HepG2 (cell line): ENCODE measurements at regions not wholly inside any gene's neighbourhood (a gene's known extent, or its start where the extent isn't known, plus 50 kb on each side); places are given as distances from the start of the nearest gene placed in this dataset.

Experiments
- ATF1 ChIP-seq: IDR thresholded peaks from 2 replicates; pipeline ENCODE4 v1.6.1; 2016; ENCODE audit warnings: mild to moderate bottlenecking, control low read depth
- BRCA1 ChIP-seq: sonication (generic); formaldehyde crosslinking; IDR thresholded peaks from 2 replicates; pipeline ENCODE4 v1.4.0; 2020; ENCODE audit warnings: missing genetic modification reagents
- CAMTA2 ChIP-seq: sonication (generic); formaldehyde crosslinking; IDR thresholded peaks from 2 replicates; pipeline ENCODE4 v1.4.0; 2020; ENCODE audit warnings: mild to moderate bottlenecking, missing genetic modification reagents, borderline replicate concordance
- CEBPB ChIP-seq: IDR thresholded peaks from 2 replicates; pipeline ENCODE4 v1.6.1; 2011; ENCODE audit warnings: low read depth, low read length, improper control_type of control experiment, borderline replicate concordance
- CTCF ChIP-seq: sonication (generic); formaldehyde crosslinking; IDR thresholded peaks from 2 replicates; pipeline ENCODE4 v1.5.0; 2020; ENCODE audit warnings: mild to moderate bottlenecking, missing genetic modification reagents, moderate library complexity
- ERF ChIP-seq: IDR thresholded peaks from 2 replicates; pipeline ENCODE4 v1.6.1; 2018; ENCODE audit warnings: missing biosample characterization, missing genetic modification reagents
- ETV5 ChIP-seq: IDR thresholded peaks from 2 replicates; pipeline ENCODE4 v1.6.1; 2018; ENCODE audit warnings: missing biosample characterization, missing genetic modification reagents, inconsistent platforms, borderline replicate concordance
- HDAC2 ChIP-seq: sonication (generic); formaldehyde crosslinking; IDR thresholded peaks from 2 replicates; pipeline ENCODE4 v1.4.0; 2020; ENCODE audit warnings: missing genetic modification reagents
- HNRNPH1 ChIP-seq: fragments of 200-400 bp; formaldehyde crosslinking; optimal IDR thresholded peaks from 2 replicates; pipeline ENCODE3; 2017; ENCODE audit warnings: mild to moderate bottlenecking, low read depth, low read length
- KDM5A ChIP-seq: fragments of 200-600 bp; sonication (generic); IDR thresholded peaks from 2 replicates; pipeline ENCODE4 v1.7.0; 2018; ENCODE audit warnings: antibody characterized with exemption, mild to moderate bottlenecking, low read length, borderline replicate concordance
- KMT2B ChIP-seq: IDR thresholded peaks from 2 replicates; pipeline ENCODE4 v1.6.1; 2016; ENCODE audit warnings: missing genetic modification reagents, missing compliant biosample characterization
- MTA3 ChIP-seq: sonication (generic); formaldehyde crosslinking; IDR thresholded peaks from 2 replicates; pipeline ENCODE4 v1.4.0; 2020; ENCODE audit warnings: missing genetic modification reagents
- SP1 ChIP-seq, 2 experiments: fragments of 450-650 bp in 1 of 2; sonication (generic) in 1 of 2; formaldehyde crosslinking in 1 of 2; IDR thresholded peaks; 2 replicates each; pipeline versions ENCODE4 v1.4.0 to v1.6.1; 2016 to 2020; ENCODE audit warnings: missing genetic modification reagents in 1 of 2
- SRF ChIP-seq: IDR thresholded peaks from 2 replicates; pipeline ENCODE4 v1.6.1; 2011; ENCODE audit warnings: mild to moderate bottlenecking, low read depth, low read length, moderate library complexity

GRCh38 chr9:87127543-87127942 is 180.2 kb upstream of the GAS1 start:
- TF ChIP-seq CAMTA2 (CRISPR knock-in tag) (no peak), KDM5A (no peak), ATF1 (CRISPR knock-in tag) (no peak), MTA3 (no peak), KMT2B (CRISPR knock-in tag) (no peak), HNRNPH1 (no peak), CEBPB (no peak), SP1 (IDR thresholded peaks at IDR 0.05) (no peak), SP1 (CRISPR knock-in tag; IDR thresholded peaks at IDR 0.05) (no peak), SRF (no peak), HDAC2 (no peak), CTCF (CRISPR knock-in tag) (no peak), ETV5 (CRISPR knock-in tag) (no peak), ERF (CRISPR knock-in tag) (no peak), BRCA1 (CRISPR knock-in tag) (no peak)
